ENCODE measurements at regions not wholly inside any gene's neighbourhood (a gene's known extent, or its start where the extent isn't known, plus 50 kb on each side); places are given as distances from the start of the nearest gene placed in this dataset.

DNA sequence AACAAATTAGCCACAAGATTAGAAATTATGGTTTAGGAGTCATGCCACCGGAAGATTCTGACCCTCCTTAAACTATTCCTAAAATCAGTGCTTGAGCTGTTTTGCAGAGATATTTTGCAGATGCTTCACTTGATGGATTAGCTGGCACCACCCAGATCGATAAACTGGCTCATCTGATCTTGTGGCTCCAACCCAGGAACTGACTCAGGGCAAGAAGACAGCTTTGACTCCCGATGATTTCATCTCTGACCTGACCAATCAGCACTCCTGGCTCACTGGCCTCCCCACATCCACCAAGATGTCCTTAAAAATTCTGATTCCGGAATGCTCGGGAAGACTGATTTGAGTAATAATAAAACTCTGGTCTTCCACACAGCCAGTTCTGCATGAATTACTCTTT lies 221.6 kb downstream of the RHOU start:
- 92% methylated on average over 5 of the region's 5 CpGs for WGBS (ENCODE audit: insufficient coverage)
- no peak overlapping the region for H3K4me3 ChIP-seq (ENCODE audit: low read length)
- intact Hi-C loops (cut with micrococcal nuclease) = no loop called here
- TF ChIP-seq, protein P1, sequence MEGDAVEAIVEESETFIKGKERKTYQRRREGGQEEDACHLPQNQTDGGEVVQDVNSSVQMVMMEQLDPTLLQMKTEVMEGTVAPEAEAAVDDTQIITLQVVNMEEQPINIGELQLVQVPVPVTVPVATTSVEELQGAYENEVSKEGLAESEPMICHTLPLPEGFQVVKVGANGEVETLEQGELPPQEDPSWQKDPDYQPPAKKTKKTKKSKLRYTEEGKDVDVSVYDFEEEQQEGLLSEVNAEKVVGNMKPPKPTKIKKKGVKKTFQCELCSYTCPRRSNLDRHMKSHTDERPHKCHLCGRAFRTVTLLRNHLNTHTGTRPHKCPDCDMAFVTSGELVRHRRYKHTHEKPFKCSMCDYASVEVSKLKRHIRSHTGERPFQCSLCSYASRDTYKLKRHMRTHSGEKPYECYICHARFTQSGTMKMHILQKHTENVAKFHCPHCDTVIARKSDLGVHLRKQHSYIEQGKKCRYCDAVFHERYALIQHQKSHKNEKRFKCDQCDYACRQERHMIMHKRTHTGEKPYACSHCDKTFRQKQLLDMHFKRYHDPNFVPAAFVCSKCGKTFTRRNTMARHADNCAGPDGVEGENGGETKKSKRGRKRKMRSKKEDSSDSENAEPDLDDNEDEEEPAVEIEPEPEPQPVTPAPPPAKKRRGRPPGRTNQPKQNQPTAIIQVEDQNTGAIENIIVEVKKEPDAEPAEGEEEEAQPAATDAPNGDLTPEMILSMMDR (IDR thresholded peaks at IDR 0.05) = no peak
- no peaks in the 10 kb centered on the region for H3K4me1 ChIP-seq (ENCODE audit: control insufficient read depth, insufficient read depth, low read length)
- no peaks in the 10 kb centered on the region for H3K27me3 Mint-ChIP-seq (ENCODE audit: low read depth in 2 of 2)
- H3K4me3 Mint-ChIP-seq = no peak overlapping the region
- no peaks in the 10 kb centered on the region for H3K9me3 ChIP-seq (ENCODE audit: control insufficient read depth, insufficient read depth, low read length)
- no peaks in the 10 kb centered on the region for H3K4me1 Mint-ChIP-seq
- no peaks in the 10 kb centered on the region for H3K9me3 Mint-ChIP-seq
- H3K27ac Mint-ChIP-seq = no peak overlapping the region
- H3K36me3 Mint-ChIP-seq = no peaks in the 10 kb centered on the region
- H3K27me3 ChIP-seq (ENCODE audit: control insufficient read depth, insufficient read depth, low read length) = no peaks in the 10 kb centered on the region
- H3K27ac ChIP-seq (ENCODE audit: low read length) = no peak overlapping the region
- H3K36me3 ChIP-seq (ENCODE audit: control insufficient read depth, insufficient read depth, low read length) = no peaks in the 10 kb centered on the region
- no peak for ATAC-seq
- no peak for DNase-seq

DNA sequence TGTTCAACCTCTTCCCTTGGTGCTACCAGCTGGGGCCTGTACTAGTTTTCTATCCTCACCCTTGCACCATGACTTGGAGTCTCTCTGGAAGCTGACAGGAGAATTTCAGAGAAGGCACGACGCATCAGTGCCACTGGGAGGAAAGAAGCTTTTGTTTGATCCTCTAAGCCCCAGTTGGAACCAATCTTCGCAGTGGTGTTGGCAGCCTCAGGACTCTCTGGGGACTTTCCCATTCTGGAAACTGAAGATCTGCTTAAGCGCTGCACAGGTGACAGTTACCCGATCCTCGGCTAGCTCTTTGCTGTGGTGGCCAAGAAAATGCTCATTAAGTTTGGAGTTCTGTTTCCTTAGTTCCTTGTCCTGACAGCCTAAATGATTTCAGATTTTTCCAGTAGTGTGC lies 222.3 kb downstream of the RHOU start:
- no peak for DNase-seq
- H3K36me3 ChIP-seq (ENCODE audit: control insufficient read depth, insufficient read depth, low read length) = no peaks in the 10 kb centered on the region
- H3K36me3 Mint-ChIP-seq = no peaks in the 10 kb centered on the region
- no peaks in the 10 kb centered on the region for H3K27me3 Mint-ChIP-seq (ENCODE audit: low read depth in 2 of 2)
- TF ChIP-seq, protein P1 (IDR thresholded peaks at IDR 0.05) = no peak
- H3K4me3 Mint-ChIP-seq = no peak overlapping the region
- 96% methylated on average over 6 of the region's 6 CpGs for WGBS (ENCODE audit: insufficient coverage)
- no peaks in the 10 kb centered on the region for H3K9me3 Mint-ChIP-seq
- H3K27ac Mint-ChIP-seq = no peak overlapping the region
- H3K4me3 ChIP-seq (ENCODE audit: low read length) = no peak overlapping the region
- H3K27ac ChIP-seq (ENCODE audit: low read length) = no peak overlapping the region
- ATAC-seq = no peak
- intact Hi-C loops (cut with micrococcal nuclease) = no loop called here
- no peaks in the 10 kb centered on the region for H3K27me3 ChIP-seq (ENCODE audit: control insufficient read depth, insufficient read depth, low read length)
- H3K4me1 ChIP-seq (ENCODE audit: control insufficient read depth, insufficient read depth, low read length) = no peaks in the 10 kb centered on the region
- no peaks in the 10 kb centered on the region for H3K4me1 Mint-ChIP-seq
- H3K9me3 ChIP-seq (ENCODE audit: control insufficient read depth, insufficient read depth, low read length) = no peaks in the 10 kb centered on the region

DNA sequence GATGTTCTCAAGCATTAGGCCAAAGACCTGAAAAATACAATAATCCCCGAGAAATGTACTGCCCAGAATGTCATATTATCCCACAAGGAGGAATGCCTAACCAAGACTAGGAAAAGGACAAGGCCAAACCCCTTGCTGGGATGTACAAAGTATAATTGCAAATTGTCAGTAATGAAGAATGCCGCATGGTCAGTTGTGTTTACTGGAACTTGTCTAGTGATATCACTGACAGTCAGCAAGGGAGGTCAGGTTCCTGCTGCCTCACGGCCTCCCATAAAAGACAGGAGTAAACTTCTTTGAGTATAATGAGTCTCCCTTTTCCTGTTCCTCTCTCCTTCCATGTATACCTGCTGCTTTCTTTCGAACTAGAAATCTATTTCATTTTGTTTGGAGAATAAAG lies 222.8 kb downstream of the RHOU start:
- TF ChIP-seq, protein P1 (IDR thresholded peaks at IDR 0.05) = no peak
- Histone ChIP-seq H3K9me3 (ENCODE audit: control insufficient read depth, insufficient read depth, low read length) (no peaks in the 10 kb centered on the region), H3K36me3 (ENCODE audit: control insufficient read depth, insufficient read depth, low read length) (no peaks in the 10 kb centered on the region), H3K4me1 (ENCODE audit: control insufficient read depth, insufficient read depth, low read length) (no peaks in the 10 kb centered on the region), H3K27me3 (ENCODE audit: control insufficient read depth, insufficient read depth, low read length) (no peaks in the 10 kb centered on the region), H3K4me3 (ENCODE audit: low read length) (no peak overlapping the region), H3K27ac (ENCODE audit: low read length) (no peak overlapping the region)
- no peak for DNase-seq
- H3K36me3 Mint-ChIP-seq = no peaks in the 10 kb centered on the region
- H3K4me3 Mint-ChIP-seq = no peak overlapping the region
- no peaks in the 10 kb centered on the region for H3K4me1 Mint-ChIP-seq
- H3K27ac Mint-ChIP-seq = no peak overlapping the region
- H3K9me3 Mint-ChIP-seq = no peaks in the 10 kb centered on the region
- ATAC-seq = no peak
- intact Hi-C loops (cut with micrococcal nuclease) = no loop called here
- WGBS (ENCODE audit: insufficient coverage) = 95% methylated on average over 2 of the region's 4 CpGs
- no peaks in the 10 kb centered on the region for H3K27me3 Mint-ChIP-seq (ENCODE audit: low read depth in 2 of 2)

DNA sequence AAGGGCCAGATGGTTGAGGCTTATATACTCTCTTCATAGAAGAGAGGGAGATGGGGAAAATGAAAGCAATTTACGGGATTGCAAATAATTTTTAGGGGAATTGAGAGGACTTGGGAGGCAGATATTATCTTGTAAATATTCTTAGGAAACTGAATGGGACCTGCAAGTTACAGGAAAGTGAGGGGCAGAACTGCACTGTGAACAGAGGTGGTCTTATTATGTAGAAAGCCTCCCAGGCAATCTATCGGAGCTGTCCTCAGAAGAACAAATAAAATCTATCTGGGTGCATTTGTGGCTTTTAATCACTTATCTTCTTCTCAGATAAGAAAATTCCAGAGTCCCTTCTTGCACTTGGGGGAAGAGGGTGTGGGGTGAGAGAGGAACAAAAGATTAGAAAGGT lies 223.5 kb downstream of the RHOU start:
- Mint-ChIP-seq H3K27ac (no peak overlapping the region), H3K36me3 (no peaks in the 10 kb centered on the region), H3K27me3 (ENCODE audit: low read depth in 2 of 2) (no peaks in the 10 kb centered on the region), H3K4me1 (no peaks in the 10 kb centered on the region), H3K4me3 (no peak overlapping the region), H3K9me3 (no peaks in the 10 kb centered on the region)
- no peaks in the 10 kb centered on the region for H3K9me3 ChIP-seq (ENCODE audit: control insufficient read depth, insufficient read depth, low read length)
- H3K4me1 ChIP-seq (ENCODE audit: control insufficient read depth, insufficient read depth, low read length) = no peaks in the 10 kb centered on the region
- intact Hi-C loops (cut with micrococcal nuclease) = no loop called here
- TF ChIP-seq, protein P1 (IDR thresholded peaks at IDR 0.05) = no peak
- 84% methylated on average over 2 of the region's 2 CpGs for WGBS (ENCODE audit: insufficient coverage)
- H3K27ac ChIP-seq (ENCODE audit: low read length) = no peak overlapping the region
- no peak for ATAC-seq
- H3K27me3 ChIP-seq (ENCODE audit: control insufficient read depth, insufficient read depth, low read length) = no peaks in the 10 kb centered on the region
- no peaks in the 10 kb centered on the region for H3K36me3 ChIP-seq (ENCODE audit: control insufficient read depth, insufficient read depth, low read length)
- DNase-seq = no peak
- H3K4me3 ChIP-seq (ENCODE audit: low read length) = no peak overlapping the region
